SKM-1 (cell line): ENCODE measurements at regions not wholly inside any gene's neighbourhood (a gene's known extent, or its start where the extent isn't known, plus 50 kb on each side); places are given as distances from the start of the nearest gene placed in this dataset.
"Not testable (repeated sequence)": the region's sequence is repeated elsewhere in the genome, so short reads cannot be mapped to it uniquely, and the experiment has no call there.

Source experiments
- DNase-seq: peaks from one replicate; lab custom pipeline; 2025; ENCODE audit not compliant: unreplicated experiment; lab: John Stamatoyannopoulos, UW

- DNase-seq = peak; percentile 79
Observed at GRCh38 chr12:31906557-31907301, 52.5 kb upstream of the RESF1 start.

GRCh38 chr12:31903025-31903424 lies 56.2 kb upstream of the RESF1 start:
- DNase-seq = no peak

GRCh38 chr12:31900271-31900670 lies 58.9 kb upstream of the RESF1 start:
- peak; percentile 25 for DNase-seq

GRCh38 chr12:31899109-31899508 lies 60.1 kb upstream of the RESF1 start:
- no peak for DNase-seq

GRCh38 chr12:31897781-31898503 lies 61.3 kb upstream of the RESF1 start:
- no peak for DNase-seq

- DNase-seq = not testable (repeated sequence)
Observed at GRCh38 chr12:31897092-31897491, 62.1 kb upstream of the RESF1 start.

GRCh38 chr12:31896514-31897039 lies 62.6 kb upstream of the RESF1 start:
- peak; percentile 88 for DNase-seq

GRCh38 chr12:31895449-31896150 lies 63.6 kb upstream of the RESF1 start:
- DNase-seq = no peak

GRCh38 chr12:31890295-31891285 lies 68.6 kb upstream of the RESF1 start:
- DNase-seq = peak; percentile 6

- DNase-seq = no peak
Observed at GRCh38 chr12:31887109-31887811, 72.0 kb upstream of the RESF1 start.

GRCh38 chr12:31882682-31883081 lies 76.5 kb upstream of the RESF1 start:
- DNase-seq = not testable (repeated sequence)

GRCh38 chr12:31880340-31880739 lies 78.9 kb upstream of the RESF1 start:
- no peak for DNase-seq

GRCh38 chr12:31877884-31878283 lies 81.3 kb upstream of the RESF1 start:
- DNase-seq = no peak

GRCh38 chr12:31876568-31877424 lies 82.4 kb upstream of the RESF1 start:
- no peak for DNase-seq

GRCh38 chr12:31875609-31875964 lies 83.6 kb upstream of the RESF1 start:
- DNase-seq = no peak

GRCh38 chr12:31874961-31875608 lies 84.1 kb upstream of the RESF1 start:
- DNase-seq = no peak

- no peak for DNase-seq
Observed at GRCh38 chr12:31872831-31873604, 86.2 kb upstream of the RESF1 start.

- no peak for DNase-seq
Observed at GRCh38 chr12:31869972-31870371, 89.2 kb upstream of the RESF1 start.
